ENCODE measurements at regions not wholly inside any gene's neighbourhood (a gene's known extent, or its start where the extent isn't known, plus 50 kb on each side); places are given as distances from the start of the nearest gene placed in this dataset.

DNA sequence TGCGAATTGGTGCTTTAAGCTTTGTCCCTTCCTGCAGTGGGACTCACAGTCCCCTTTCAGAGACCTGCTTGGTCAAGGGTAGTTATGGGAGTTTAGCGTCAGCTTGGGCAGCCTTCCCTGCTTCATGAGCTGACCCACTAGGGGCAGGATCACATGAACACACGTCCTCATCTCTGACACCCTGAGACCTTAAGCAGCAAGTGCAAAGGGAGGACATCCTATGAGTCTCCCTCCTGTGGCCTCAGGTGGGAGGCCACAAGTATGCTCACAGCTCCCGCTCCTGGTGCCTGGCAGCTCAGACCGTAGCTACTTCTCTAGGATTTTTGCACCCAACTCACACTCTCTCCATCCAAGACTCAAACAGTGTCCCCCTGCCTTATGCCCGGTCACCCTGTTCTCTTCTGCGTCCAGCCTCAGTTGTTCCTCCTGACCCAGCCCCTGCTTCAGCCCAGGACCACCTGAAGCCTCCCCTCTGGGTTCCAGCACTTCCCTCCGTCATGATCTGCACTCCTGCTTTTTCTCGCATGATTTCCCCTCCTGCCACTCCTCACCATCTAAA, 136.6 kb upstream of the FAM20C start:
- no peak for DNase-seq (ENCODE audit: extremely low read depth, low read depth, low spot score)

DNA sequence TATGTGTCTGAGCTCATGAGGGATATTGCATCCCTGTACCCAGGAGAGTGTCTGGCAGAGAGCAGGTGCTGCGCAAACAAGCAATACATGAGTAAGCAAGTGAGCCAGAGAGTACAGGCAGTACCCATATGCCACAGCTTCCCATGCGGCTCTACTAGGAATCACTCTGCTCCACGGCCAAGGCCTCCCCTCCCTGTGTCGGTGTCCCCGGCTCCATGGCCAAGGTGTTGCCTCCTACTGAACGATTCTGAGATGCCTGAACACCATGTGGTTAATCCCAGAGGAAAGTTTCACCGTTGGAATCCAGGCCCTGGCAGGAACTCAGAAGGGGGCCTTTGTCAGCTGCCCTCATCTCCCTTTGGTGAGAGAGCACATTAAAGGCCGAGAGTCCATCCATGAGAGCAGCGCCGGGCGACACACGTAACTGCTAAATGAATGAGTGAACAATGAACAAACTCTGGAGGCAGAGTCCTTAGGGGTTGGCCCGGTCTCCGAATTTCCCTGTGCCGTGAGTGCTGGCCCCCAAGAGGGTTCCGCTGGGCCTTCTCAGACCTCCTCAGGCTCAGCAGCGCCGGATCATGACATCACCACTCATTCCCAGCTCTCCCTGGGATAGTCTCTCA, 136.0 kb upstream of the FAM20C start:
- no peak for DNase-seq (ENCODE audit: extremely low read depth, low read depth, low spot score)

DNA sequence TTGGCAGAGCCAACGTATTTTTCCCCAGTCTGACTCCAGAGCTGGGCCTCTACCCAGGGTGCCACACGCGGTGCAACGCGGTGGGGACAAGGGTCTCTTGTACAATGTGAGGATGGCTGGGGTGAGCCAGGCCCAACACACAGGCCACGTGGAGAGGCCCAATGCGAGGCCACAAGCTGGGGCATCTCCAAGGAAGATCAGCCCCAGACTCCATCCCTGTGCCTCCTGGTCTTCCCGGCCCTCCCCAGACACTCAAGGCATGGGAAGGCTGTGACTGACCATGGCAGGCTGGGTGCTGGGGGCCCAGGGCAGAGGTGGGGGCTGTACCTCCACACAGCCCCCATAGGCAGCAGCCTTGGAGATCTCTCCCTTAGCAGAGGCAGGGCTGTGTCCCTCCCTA, 135.3 kb upstream of the FAM20C start:
- DNase-seq (ENCODE audit: extremely low read depth, low read depth, low spot score): no peak

DNA sequence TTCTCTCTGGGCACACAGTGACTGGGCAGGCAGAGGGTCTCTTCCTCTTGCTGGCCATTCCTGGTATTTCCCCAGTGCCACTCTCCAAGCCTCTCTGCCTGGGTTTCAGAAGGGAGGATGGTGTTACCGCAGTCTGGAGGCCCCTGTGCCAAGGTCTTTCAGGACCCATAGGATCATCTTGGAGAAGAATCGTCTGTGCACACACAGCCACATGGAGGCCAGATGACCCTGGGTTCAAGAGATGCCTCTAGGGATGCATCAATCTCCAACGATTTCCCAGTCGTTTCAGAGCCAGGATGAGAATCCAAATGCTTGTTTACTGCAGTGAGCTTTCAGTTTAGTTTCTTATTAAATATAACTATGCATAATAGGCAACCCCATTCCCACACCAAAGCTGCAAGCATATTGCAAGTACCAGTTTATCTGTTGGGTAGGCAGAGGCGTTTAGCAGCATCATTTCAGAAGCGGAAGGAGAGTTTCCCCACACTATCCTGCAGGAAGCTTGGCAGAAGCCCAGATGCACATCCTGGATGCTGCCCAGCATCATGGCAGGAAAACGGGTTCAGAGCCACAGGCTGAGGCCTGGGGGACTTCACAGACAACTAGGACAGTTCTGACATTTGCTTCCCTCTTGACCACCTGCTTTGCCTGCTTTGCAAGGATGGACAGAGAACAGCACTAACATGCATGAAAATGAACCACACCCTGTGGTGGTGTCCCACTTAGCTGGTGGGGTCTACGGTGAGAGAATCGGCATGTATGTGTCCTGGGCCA, 134.7 kb upstream of the FAM20C start:
- DNase-seq (ENCODE audit: extremely low read depth, low read depth, low spot score): no peak

DNA sequence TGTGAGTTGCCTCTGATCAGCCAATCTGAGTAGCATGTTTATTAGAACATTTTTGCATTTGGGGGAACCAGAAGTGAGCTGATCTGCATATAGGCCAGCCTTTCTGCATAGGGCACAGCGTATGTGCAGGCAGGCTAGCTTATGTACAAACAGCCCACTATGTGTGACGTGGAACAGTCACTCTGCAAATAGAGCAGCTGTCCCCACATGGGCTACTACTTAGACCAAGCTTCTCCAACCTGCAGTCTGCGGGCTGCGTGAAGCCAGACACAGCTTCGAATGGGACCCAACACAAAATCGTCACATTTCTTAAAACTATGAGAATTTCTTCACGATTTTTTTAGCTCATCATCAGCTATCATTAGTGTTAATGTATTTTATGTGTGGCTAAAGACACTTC, 134.1 kb upstream of the FAM20C start:
- no peak for DNase-seq (ENCODE audit: extremely low read depth, low read depth, low spot score)

DNA sequence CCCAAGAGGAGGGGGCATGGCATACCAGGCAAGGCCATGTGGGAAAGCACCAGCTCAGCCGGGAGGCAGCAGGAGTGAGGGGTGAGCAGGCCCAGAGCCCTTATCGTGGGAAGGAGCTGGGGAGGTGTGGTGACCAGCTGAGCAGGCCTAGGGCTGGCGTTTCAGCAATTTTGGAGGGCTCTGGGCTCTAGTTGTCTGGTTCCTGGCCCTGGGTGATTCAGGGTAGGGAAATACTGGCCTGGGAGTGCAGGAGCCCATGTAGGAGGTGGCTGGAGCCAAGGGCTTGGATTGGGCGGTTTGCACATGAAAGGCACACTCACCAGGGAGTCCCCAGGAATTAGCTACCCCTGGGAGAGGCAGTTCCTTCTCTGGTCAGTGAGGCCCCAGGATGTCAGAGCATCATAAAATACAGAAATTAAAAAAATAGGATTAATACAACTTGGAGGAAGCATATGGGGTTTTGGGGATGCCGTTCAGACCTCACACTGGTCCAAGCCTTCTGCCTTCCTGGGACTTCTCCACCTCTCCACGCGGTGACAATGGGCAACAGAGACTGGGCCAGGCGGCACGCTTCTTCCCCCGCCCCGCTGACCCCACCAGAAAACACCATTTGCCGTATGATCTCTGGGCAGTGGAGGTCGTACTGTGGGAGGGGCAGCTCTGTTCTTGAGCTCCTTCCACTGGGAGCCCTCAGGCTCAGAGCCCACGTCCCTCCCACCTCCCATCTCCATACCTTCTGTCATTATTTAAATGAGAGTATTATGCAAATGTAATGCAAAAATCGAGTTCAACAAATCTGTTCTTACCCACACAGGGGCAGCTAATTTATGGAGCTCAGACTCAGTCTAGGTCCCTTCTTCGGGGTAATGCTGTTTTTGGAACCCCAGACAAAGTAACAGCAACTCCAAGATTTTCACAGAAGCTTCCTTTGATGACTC, 133.0 kb upstream of the FAM20C start:
- no peak for DNase-seq (ENCODE audit: extremely low read depth, low read depth, low spot score)

DNA sequence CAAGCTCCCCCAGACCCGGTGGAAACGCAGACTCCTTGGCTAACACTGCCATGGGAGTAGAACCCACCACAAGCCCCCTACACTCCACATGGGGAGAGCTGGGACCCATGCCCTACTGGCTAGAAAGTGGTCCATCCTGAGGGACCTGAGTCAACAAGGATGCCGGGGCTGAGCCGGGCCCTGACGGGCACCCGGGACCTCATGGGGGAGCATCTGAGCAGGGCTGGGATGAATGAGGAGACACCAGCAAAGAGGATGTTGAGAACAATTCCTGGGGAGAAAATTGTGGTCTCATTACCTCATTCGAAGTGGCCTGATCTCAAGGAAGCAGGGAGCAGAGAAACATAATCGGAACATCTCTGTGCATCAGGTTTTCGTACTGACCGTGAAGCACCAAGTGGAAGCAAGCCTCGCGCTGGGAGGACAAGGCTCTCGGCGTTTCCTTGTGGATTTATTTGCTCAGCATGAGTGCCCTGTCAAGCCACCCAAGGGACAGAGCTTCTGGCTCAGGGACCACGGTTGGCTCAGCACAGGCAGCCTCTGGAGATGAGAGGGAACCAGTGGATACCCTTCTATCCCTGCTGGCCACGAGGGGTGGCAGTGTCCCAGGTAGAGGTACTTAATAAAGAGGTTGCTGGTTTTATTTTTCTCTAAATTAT, 132.2 kb upstream of the FAM20C start:
- no peak for DNase-seq (ENCODE audit: extremely low read depth, low read depth, low spot score)

DNA sequence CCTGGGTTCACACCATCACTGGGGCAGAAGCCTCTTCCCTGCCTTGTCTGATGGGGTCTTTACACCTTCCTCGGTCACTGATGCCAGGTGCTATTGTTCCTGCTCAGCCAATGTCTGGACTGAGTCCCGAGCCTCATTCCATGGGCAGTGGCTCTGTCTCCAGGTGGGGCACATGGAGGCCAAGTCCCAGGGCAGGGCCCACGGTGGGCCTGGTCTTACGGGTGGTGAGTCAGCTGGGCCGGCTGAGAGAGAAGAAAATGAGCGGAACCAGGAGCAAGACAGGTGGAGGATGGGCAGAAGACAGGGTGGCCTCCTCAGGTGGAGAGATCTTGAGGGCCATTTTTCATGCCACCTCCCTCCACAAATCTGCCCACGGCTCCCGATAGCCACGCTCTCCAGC, 131.7 kb upstream of the FAM20C start:
- DNase-seq (ENCODE audit: extremely low read depth, low read depth, low spot score): no peak

DNA sequence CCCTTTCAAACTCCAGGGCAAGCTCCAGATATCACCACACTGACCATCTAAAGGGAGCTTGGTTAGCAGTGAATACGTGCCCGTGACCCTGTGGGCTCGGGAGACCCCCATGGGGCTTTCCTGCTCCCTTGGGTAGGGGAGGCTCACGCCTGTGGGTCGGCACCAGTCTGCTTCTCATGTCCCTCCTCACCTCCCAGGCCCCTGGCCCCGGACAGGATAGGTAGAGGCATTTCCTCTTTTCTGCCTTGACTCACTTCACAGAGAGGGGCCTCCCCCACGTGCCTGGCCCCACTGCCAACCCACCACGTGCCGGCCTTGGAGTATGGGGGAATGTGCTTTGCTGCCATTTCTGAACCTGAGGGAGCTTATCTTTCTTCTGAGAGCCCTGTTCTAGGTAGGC, 131.3 kb upstream of the FAM20C start:
- no peak for DNase-seq (ENCODE audit: extremely low read depth, low read depth, low spot score)

DNA sequence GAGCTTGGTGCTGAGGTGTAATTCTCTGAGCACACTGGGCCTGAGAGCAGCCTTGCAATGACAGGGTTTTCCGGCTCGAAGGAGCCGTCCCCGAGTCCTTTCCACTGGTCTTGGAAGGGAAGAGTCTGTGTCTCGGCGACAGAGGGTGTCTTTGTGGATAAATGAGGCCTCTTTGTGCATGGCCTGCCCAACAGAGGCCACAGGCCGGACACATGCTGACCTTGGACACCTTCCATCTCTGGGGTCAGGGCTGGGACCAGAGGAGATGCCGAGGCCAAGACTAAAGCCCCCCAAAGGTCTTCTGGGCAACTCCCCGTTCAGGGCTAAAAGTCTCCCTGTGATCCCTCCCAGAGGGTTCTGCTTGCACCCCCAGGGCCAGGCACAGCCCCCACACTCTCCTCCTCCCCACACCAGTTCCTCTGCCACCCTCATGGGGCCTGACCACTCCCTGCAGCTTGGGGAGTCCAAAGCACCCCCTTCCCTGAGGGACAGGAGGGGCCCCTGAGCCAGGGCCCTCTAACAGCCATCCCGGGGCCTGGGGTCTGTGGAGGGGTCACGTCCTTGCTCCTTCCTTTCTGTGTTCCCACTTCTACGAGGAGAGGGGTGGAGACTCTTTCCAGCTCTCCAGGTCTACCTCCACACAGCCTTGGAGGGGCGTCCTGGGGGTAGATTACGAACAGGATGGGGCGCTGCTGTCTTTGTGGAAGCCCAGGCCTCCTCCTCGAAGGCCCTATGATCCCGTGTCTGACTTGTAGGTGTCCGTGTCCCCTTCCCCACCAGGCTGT, 130.6 kb upstream of the FAM20C start:
- no peak for DNase-seq (ENCODE audit: extremely low read depth, low read depth, low spot score)

DNA sequence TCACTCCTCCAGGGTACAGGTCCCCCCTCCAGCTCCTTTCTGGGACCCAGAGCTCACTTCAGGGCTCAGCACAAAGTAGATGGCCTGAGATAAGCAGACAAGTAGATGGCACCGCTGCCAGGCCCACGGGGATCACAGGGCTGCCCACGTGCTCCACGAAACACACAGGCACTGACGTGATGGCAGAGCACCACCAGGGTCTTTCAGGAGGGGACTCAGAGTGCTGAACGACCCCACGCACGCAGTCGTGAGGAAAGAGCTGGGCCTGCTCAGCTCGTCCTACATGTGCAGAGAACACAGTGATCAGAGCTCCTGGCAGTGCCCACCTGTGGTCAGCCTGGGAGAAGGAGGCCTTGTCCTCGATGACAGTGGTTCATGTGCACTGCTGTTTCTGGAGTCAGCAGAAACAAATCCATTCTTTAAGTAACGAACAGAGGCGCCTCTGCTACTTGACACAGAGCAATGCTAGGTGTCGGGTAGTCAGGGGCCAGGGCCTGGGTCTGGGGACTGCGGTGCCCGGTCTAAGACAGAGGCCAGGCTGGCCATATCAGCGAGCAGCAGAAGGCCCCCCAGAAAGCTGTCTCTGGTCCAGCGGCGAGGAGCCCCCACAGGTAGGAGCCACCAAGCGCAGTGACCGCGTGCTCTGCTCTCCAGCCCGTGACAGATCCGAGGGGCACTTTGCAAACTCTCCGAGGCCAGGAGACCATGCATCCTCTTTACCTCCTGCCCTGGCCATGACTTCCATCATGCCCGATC, 129.8 kb upstream of the FAM20C start:
- no peak for DNase-seq (ENCODE audit: extremely low read depth, low read depth, low spot score)

DNA sequence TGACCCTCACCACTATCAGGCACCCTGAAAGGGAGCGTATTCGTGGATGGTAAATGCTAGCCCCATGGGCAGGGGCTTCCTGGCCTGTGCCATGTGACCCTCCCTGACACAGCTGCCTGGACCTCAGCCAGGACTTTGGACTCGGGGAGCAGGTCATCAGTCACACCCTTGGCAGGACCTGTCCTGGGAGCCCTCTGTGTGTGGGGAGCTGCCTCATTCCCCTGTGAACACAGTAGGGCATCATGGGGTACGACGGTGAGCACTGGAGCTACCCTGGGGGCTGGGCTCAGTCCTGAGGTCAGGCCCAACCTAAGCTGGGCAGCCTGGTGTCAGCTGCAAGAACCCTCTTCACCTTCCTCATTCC, 129.3 kb upstream of the FAM20C start:
- no peak for DNase-seq (ENCODE audit: extremely low read depth, low read depth, low spot score)

DNA sequence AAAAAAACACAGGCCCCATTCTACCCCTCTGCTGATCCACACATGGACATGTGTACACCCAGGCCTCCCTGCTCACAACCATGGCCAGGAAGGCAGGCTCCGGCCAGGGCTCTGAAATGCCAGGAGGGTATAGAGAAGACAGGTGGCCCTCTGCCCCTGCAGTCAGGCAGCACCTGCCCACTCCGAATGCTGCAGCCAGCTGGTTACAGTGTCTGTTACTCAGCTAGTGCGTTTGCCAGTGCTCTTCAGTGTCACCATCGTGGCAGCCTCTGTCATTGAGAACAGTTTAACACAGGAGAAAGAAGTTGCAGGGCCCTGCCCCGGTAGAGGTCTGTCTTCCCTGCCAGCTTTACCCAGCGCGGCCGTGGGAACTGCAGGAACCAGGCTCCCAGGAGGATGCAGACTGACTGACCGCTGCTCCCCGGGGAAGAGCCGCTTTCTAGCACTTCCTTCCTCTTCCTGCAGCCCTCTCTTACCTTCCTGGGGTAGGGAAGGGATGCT, 128.8 kb upstream of the FAM20C start:
- DNase-seq (ENCODE audit: extremely low read depth, low read depth, low spot score): no peak

DNA sequence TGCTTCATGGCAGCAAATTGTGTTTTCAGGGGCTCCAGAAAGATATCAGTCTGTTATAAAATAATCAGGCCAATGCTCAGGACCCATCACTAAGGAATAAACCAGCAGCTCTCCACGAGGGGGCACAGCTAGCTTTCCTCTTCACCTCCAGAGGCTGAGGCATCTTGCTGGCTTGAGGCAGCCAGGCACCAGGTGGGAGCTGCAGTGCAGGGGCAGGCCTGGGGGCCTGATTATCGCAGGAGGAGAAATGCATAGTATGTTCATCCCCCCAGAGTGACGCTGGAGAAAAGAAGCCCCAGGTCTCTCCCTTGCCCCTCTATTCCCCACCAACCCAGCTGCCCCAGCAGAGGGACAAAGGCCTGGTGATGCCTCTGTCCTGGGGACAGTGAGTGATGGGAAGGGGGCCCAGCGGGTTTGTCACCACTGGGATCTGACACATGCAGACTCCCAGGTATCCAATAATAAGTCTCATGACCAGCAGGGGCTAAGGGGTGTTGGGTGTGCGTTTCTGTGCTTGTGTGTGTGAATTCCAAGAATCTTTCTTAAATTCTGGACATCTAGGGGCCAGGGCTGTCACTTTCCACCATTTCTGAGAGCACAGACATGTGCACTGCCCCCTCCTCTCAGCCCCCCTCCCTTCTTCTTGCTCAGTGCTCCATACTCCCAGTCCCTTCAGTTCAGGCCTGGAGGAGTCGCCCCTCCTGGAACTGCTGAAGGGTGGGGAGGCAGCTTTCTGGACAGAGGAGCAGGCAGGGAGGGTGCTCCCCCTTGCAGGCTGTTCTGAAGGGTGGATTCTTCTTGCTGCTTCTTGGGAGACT, 128.1 kb upstream of the FAM20C start:
- peak; percentile 12 for DNase-seq (ENCODE audit: extremely low read depth, low read depth, low spot score)

DNA sequence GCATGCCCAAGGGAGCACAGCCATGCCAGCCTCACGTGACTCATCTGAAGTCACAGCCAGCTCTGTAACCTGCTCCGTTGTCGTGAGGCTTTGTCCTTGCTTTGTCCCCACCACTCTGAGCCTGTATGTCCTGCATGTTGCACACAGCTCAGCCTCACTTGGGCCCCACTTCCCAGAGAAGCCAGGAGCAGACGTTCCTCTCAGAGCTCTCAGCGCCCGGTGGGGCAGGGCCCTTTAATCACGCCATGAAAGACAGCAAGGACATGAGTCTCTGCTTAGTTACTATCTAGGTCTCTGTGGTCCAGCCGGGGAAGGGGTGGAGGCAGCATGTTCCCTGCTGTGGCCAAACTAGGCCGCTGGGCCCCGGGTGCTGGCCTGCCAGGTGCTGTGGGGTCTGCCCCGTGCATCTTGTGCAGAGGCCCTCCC, 127.4 kb upstream of the FAM20C start:
- no peak for DNase-seq (ENCODE audit: extremely low read depth, low read depth, low spot score)

DNA sequence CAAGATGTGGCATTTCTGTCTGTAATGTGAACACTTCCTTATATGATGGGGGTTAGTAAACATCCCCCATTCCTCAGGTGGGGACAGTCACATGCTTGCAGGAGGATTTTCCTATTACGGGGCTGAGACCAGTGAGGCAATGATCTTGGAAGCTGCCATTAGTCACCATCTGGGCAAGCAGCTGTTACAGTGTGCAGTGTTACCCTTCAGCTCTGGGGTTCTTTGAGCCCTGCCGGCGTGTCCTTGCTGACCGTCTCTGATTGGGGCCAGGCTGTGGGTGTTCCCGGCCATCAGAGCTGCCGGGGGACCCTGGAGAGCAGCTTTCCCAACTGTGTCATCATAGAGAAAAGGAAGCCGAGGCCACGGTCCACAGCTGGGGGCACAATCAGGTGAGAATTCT, 126.8 kb upstream of the FAM20C start:
- DNase-seq (ENCODE audit: extremely low read depth, low read depth, low spot score): no peak

DNA sequence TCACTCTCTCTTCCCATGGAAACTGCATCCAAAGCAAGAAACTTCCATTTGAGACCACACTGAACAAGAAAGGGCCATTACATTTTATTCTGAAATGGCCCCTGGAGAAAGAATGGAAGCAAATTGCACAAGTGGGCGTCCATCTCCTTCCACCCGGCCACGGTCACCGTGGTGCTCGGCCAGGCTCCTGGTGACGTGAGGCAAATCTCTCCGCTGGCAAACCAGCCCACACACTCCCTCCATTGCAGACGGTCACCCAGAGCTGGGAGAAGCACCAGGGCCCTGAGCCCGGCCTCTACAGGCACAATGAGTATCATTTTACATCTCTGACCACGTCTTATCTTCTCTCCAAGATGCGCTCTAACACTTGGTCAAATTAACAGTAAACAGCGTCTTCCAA, 126.1 kb upstream of the FAM20C start:
- no peak for DNase-seq (ENCODE audit: extremely low read depth, low read depth, low spot score)

DNA sequence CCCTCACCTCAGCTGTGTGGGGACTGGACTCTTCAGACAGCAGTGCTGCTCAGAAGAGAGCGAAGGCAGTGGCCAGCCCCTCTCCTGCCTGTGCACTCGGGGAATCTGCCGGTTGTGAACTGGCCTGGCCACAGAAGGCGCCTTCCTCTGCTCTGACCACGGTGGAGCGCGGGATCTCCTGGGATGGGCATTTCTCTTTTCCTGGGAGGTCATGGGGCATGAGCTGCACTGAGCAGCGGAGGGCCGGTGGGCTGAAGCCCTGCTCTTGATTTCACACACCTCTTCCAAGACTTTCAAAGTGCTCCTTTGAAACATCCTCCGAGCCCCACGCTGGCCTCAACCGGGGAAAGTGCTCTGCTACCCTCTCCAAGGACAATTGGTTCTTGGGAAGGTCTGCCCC, 125.6 kb upstream of the FAM20C start:
- DNase-seq (ENCODE audit: extremely low read depth, low read depth, low spot score): no peak

Measured in glomerular endothelial cell (primary cell).